Testis (tissue), 2 donors: ENCODE measurements at regions not wholly inside any gene's neighbourhood (a gene's known extent, or its start where the extent isn't known, plus 50 kb on each side); places are given as distances from the start of the nearest gene placed in this dataset.

Experiments
- DNase-seq: peaks from one replicate; pipeline ENCODE4 v3.0.0-alpha.2; 2019
- H3K27ac ChIP-seq, 2 donors: fragments of 200-600 bp; sonication (generic); one replicate each; pipeline ENCODE4 v1.5.1; 2019
- H3K27me3 ChIP-seq: fragments of 200-600 bp; sonication (generic); one replicate; pipeline ENCODE4 v1.5.1; 2019
- H3K36me3 ChIP-seq: fragments of 200-600 bp; sonication (generic); one replicate; pipeline ENCODE4 v1.5.1; 2017; ENCODE audit warnings: low read depth; ENCODE audit errors: missing control alignments
- H3K4me1 ChIP-seq: fragments of 200-600 bp; sonication (generic); one replicate; pipeline ENCODE4 v1.5.1; 2019
- H3K4me3 ChIP-seq, 2 donors: fragments of 200-600 bp; sonication (generic); one replicate each; pipeline ENCODE4 v1.5.1; 2017 to 2019
- H3K9me3 ChIP-seq: fragments of 200-600 bp; sonication (generic); one replicate; pipeline ENCODE4 v1.5.1; 2017
- CTCF ChIP-seq, 3 experiments: fragments of 450-650 bp in 2 of 3; fragments of 200-600 bp in 1 of 3; sonication (generic) in 1 of 3; IDR thresholded peaks; one replicate each; pipeline ENCODE4 v1.5.1; 2016 to 2019; ENCODE audit warnings: antibody characterized with exemption in 3 of 3, mild to moderate bottlenecking in 2 of 3, moderate library complexity in 1 of 3
- POLR2A ChIP-seq: fragments of 450-650 bp; IDR thresholded peaks from one replicate; pipeline ENCODE4 v1.6.1; 2017; ENCODE audit warnings: antibody characterized with exemption, mild to moderate bottlenecking, moderate library complexity
- WGBS, 2 donors: methylation state at CpG; one replicate each; pipeline ENCODE4 v1.1.5; 2018; 5-methylcytosine and 5-hydroxymethylcytosine counted together
- intact Hi-C: fragments of 100-400 bp; cut with DNase I; formaldehyde crosslinking; loops from one replicate; pipeline ENCODE4 v1.15.1; 2023; ENCODE audit warnings: low total_unique reads

GRCh38 chr18:11261486-11261885, 112.1 kb upstream of the PIEZO2 start:
- no peak for DNase-seq
- WGBS, 2 donors = 65 to 81% methylated on average over 2 of the region's 2 CpGs
- Histone ChIP-seq H3K4me3 (no peak overlapping the region), H3K27me3 (no peaks in the 10 kb centered on the region), H3K9me3 (no peaks in the 10 kb centered on the region), H3K4me1 (peaks cover 3% of the 10 kb centered on the region), H3K36me3 (no peaks in the 10 kb centered on the region), H3K27ac (no peak overlapping the region)
- TF ChIP-seq POLR2A (no peak), CTCF (IDR thresholded peaks at IDR 0.05) (no peak)
- intact Hi-C loops = no loop called here

- Histone ChIP-seq H3K27ac (no peak overlapping the region), H3K27me3 (no peaks in the 10 kb centered on the region), H3K4me3 (no peak overlapping the region), H3K36me3 (no peaks in the 10 kb centered on the region), H3K4me1 (peaks cover 3% of the 10 kb centered on the region), H3K9me3 (no peaks in the 10 kb centered on the region)
- TF ChIP-seq POLR2A = no peak
- TF ChIP-seq CTCF (IDR thresholded peaks at IDR 0.05) = no peak
- WGBS, 2 donors = 65 to 87% methylated on average over 3 of the region's 3 CpGs
- DNase-seq = no peak
- intact Hi-C loops = no loop called here
These were observed 111.6 kb upstream of the PIEZO2 start for GRCh38 chr18:11260961-11261461.

GRCh38 chr18:11259469-11260150, 110.2 kb upstream of the PIEZO2 start:
- no peaks in the 10 kb centered on the region for H3K9me3 ChIP-seq
- WGBS, 2 donors = 5 to 9% methylated on average over 10 of the region's 10 CpGs
- no peaks in the 10 kb centered on the region for H3K36me3 ChIP-seq
- H3K4me1 ChIP-seq = peaks cover 3% of the 10 kb centered on the region
- H3K4me3 ChIP-seq = no peak overlapping the region
- peak; percentile 76 for DNase-seq
- TF ChIP-seq POLR2A = no peak
- no peak for TF ChIP-seq CTCF (IDR thresholded peaks at IDR 0.05)
- intact Hi-C loops = no loop called here
- H3K27me3 ChIP-seq = no peaks in the 10 kb centered on the region
- H3K27ac ChIP-seq = peak overlapping the region in 1 of 2 donors; percentile 48

- Histone ChIP-seq H3K27ac (no peak overlapping the region), H3K9me3 (no peaks in the 10 kb centered on the region), H3K4me3 (no peak overlapping the region), H3K36me3 (no peaks in the 10 kb centered on the region), H3K27me3 (no peaks in the 10 kb centered on the region), H3K4me1 (peaks cover 3% of the 10 kb centered on the region)
- DNase-seq = no peak
- 50 to 69% methylated on average over 1 of the region's 1 CpG for WGBS, 2 donors
- intact Hi-C loops = no loop called here
- no peak for TF ChIP-seq POLR2A
- TF ChIP-seq CTCF (IDR thresholded peaks at IDR 0.05) = no peak
These were observed 108.8 kb upstream of the PIEZO2 start for GRCh38 chr18:11258039-11258610.

GRCh38 chr18:11256251-11256650, 106.9 kb upstream of the PIEZO2 start:
- no peak overlapping the region for H3K4me3 ChIP-seq
- TF ChIP-seq POLR2A = no peak
- no peak for TF ChIP-seq CTCF (IDR thresholded peaks at IDR 0.05)
- H3K36me3 ChIP-seq = no peaks in the 10 kb centered on the region
- intact Hi-C loops = no loop called here
- no peaks in the 10 kb centered on the region for H3K9me3 ChIP-seq
- H3K27ac ChIP-seq = no peak overlapping the region
- no peaks in the 10 kb centered on the region for H3K27me3 ChIP-seq
- peaks cover 3% of the 10 kb centered on the region for H3K4me1 ChIP-seq
- no peak for DNase-seq
